Lower leg skin (tissue), 4 donors: ENCODE measurements at regions not wholly inside any gene's neighbourhood (a gene's known extent, or its start where the extent isn't known, plus 50 kb on each side); places are given as distances from the start of the nearest gene placed in this dataset.

Experiments
- DNase-seq, 2 donors: peaks; one replicate each; pipeline ENCODE4 v3.0.0-alpha.2; 2019; ENCODE audit warnings: low spot score in 2 of 2
- H3K4me3 ChIP-seq: fragments of 200-600 bp; sonication (generic); 2 replicates; pipeline ENCODE4 v1.5.1; 2017; ENCODE audit warnings: mild to moderate bottlenecking, low read depth; ENCODE audit not compliant: poor library complexity, severe bottlenecking
- POLR2A ChIP-seq, 2 donors: fragments of 450-650 bp; IDR thresholded peaks; one replicate each; pipeline ENCODE4 v1.6.1; 2016 to 2017; ENCODE audit warnings: antibody characterized with exemption in 2 of 2, mild to moderate bottlenecking in 1 of 2, moderate library complexity in 1 of 2
- WGBS, 2 donors: methylation state at CpG; one replicate each; pipeline ENCODE4 v1.1.5; 2018; 5-methylcytosine and 5-hydroxymethylcytosine counted together
- intact Hi-C: fragments of 100-400 bp; cut with DNase I; formaldehyde crosslinking; loops from one replicate; pipeline ENCODE4 v1.15.0; 2023; ENCODE audit warnings: low total_unique reads
- TF ChIP-seq, protein P1 (sequence below), 3 donors: fragments of 450-650 bp; IDR thresholded peaks; one replicate each; pipeline ENCODE4 v1.5.1; 2016; ENCODE audit warnings: antibody characterized with exemption in 3 of 3, mild to moderate bottlenecking in 3 of 3, moderate library complexity in 2 of 3

DNA sequence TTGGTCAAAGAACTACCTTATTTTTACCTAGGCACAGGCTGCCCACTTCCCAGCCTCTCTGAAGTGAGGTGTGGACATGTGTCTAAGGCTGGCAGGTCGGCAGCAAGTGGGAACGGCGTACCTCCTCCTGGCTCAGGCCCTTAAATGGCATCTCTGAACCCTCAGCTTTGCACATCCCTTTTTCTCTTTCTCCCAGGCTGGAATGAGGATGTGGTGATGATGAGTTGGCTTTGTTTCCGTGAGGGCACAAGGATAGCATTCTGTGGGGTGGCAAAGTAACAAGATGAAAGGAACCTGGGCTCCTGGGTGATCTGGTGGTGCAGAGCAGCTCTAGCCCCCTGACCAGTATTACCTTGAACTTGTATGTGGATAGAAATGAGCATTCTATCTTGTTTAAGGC, 196.8 kb downstream of the REEP3 start:
- intact Hi-C loops = no loop called here
- 62 to 68% methylated on average over 4 of the region's 4 CpGs for WGBS, 2 donors

DNA sequence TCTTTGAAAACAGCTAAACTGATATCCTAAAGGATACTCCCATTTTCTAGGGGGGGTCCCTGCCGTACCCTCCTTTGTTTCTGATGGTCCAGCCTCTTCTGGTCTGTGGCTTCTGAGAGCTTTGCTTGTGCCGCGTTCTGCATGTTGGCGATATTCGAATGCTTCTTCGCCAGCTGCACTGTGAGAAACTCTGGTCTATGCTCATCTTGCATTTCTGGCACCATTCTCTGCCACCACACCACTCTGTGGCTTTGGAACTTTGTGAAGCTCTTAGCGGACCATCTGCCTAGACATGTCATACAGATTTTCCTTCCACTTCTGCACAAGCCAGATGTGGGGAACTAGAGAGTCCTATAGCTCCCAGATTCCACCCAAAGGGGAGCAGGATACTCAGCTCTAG, 197.2 kb downstream of the REEP3 start:
- H3K4me3 ChIP-seq = no peak overlapping the region
- WGBS, 2 donors = 68 to 80% methylated on average over 7 of the region's 7 CpGs
- intact Hi-C loops = no loop called here
- TF ChIP-seq, protein P1, sequence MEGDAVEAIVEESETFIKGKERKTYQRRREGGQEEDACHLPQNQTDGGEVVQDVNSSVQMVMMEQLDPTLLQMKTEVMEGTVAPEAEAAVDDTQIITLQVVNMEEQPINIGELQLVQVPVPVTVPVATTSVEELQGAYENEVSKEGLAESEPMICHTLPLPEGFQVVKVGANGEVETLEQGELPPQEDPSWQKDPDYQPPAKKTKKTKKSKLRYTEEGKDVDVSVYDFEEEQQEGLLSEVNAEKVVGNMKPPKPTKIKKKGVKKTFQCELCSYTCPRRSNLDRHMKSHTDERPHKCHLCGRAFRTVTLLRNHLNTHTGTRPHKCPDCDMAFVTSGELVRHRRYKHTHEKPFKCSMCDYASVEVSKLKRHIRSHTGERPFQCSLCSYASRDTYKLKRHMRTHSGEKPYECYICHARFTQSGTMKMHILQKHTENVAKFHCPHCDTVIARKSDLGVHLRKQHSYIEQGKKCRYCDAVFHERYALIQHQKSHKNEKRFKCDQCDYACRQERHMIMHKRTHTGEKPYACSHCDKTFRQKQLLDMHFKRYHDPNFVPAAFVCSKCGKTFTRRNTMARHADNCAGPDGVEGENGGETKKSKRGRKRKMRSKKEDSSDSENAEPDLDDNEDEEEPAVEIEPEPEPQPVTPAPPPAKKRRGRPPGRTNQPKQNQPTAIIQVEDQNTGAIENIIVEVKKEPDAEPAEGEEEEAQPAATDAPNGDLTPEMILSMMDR (IDR thresholded peaks at IDR 0.05) = no peak
- no peak for TF ChIP-seq POLR2A (IDR thresholded peaks at IDR 0.05)
- no peak for DNase-seq

More for the DNA sequence above, 196.8 kb downstream of the REEP3 start:
- TF ChIP-seq, protein P1 (IDR thresholded peaks at IDR 0.05) = no peak
- H3K4me3 ChIP-seq = no peak overlapping the region
- DNase-seq = no peak

DNA sequence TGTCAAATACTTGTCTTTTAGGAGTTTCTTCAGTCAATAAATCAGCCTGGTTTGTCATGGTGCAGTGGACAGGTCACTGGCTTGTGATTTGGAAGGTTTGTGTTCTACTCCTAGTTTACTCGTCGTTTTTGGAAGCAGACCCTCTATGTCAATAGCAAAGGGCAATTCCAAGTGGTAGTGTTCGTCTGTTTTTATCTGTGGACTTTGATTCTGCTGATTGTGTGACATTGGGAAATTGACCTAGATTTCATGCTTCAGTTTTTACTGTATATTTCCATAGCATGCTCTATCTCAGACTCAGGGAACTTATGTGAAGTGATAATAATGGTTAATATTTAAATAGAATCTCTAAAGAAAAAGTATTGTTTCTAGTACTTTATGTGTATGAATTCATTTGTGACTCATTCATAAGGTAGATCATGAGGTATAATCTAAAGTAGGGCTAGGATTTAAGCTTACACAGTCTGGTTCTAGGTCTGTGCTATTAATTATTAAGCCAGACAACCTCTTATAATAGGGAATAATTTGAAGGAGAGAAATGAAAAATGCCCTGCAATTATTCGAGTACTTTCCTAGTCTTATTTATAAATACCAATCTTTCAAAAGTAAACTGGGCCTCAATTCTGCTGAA, 198.1 kb downstream of the REEP3 start:
- TF ChIP-seq, protein P1 (IDR thresholded peaks at IDR 0.05) = no peak
- no peak for TF ChIP-seq POLR2A (IDR thresholded peaks at IDR 0.05)
- DNase-seq = no peak
- WGBS, 2 donors = 61 to 79% methylated on average over 4 of the region's 4 CpGs
- no peak overlapping the region for H3K4me3 ChIP-seq
- intact Hi-C loops = no loop called here

DNA sequence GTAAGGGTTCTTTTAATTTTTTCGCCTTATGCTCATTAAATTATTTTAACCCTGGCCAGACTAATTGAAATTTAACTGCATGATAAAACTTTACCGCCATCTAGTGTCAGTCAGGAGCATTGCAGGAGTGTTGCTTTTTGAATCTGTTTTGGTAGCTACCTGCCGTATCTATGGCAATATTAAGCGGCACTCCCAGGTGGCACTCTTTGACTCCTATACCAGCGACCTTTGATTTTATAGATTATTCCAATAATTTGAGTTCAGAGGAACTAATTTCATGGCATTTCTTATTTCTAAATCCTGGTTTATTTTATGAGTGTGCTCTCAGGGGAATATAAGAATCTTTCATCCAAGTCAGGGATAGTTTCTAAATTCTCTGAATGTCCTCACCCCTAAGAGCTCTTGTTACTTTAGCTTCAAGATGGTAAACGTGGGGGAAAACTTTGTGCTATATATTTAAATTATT, 198.9 kb downstream of the REEP3 start:
- intact Hi-C loops = loop anchor here (10.0 kb wide), 2 partner anchors 515 to 555 kb away; no protein-coding TSS in a partner anchor
- no peak overlapping the region for H3K4me3 ChIP-seq
- DNase-seq = no peak
- TF ChIP-seq, protein P1 (IDR thresholded peaks at IDR 0.05) = peak in 2 of 3 donors; percentile 24 to 77
- TF ChIP-seq POLR2A (IDR thresholded peaks at IDR 0.05) = no peak
- 0% methylated on average over 6 of the region's 6 CpGs for WGBS, 2 donors

DNA sequence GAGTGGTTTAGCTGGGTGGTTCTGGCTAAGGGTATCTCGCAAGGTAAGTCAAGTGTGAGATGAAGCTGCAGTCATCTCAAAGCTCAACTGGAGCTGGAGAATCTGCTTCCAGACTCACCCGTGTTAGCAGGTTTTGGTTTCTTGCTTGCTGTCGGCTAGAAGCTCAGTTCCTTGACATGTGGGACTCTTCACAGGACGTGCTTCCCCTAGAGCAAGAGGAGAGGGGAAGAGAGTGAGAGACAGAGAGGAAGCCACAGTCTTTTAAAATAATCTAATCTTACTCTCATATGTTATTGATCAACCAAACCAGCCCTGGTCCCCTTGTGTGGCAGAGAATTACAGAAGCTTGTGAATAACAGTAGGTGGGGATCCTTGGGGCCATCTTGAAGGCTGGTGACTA, 199.5 kb downstream of the REEP3 start:
- no peak overlapping the region for H3K4me3 ChIP-seq
- intact Hi-C loops = loop anchor here (10.0 kb wide), 2 partner anchors 516 to 556 kb away; no protein-coding TSS in a partner anchor
- no peak for TF ChIP-seq POLR2A (IDR thresholded peaks at IDR 0.05)
- TF ChIP-seq, protein P1 (IDR thresholded peaks at IDR 0.05) = no peak
- WGBS, 2 donors = 63 to 67% methylated on average over 4 of the region's 4 CpGs
- DNase-seq = no peak

DNA sequence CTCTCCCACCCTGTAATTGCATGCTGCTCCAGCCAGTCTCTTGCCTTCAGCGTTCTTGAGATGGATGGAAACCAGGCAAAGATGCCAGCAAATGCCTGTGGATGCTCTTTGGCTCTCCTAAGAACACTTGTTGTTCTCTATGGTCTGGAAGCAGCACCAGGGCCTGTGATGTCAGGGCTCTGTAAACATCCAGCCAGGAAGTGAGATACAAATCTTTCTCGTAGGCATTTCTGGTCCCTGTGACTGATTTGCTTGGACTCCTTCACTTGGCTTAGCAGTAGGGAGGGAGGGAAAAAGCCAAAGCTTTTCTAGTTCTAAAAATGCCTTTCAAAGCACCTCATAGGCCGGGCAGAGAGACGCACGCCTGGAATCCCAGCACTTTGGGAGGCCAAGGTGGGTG, 201.3 kb downstream of the REEP3 start:
- DNase-seq = peak in 1 of 2 donors; percentile 55
- TF ChIP-seq POLR2A (IDR thresholded peaks at IDR 0.05) = no peak
- TF ChIP-seq, protein P1 (IDR thresholded peaks at IDR 0.05) = no peak
- 22 to 32% methylated on average over 5 of the region's 5 CpGs for WGBS, 2 donors

More for the DNA sequence above, 201.3 kb downstream of the REEP3 start:
- no peak overlapping the region for H3K4me3 ChIP-seq
- intact Hi-C loops = loop anchor here (10.0 kb wide), 2 partner anchors 518 to 558 kb away; no protein-coding TSS in a partner anchor
